Kidney epithelial cell (primary cell): ENCODE measurements at regions not wholly inside any gene's neighbourhood (a gene's known extent, or its start where the extent isn't known, plus 50 kb on each side); places are given as distances from the start of the nearest gene placed in this dataset.

Experiments
- DNase-seq: peaks from one replicate; pipeline ENCODE4 v3.0.0-alpha.2; 2010; ENCODE audit warnings: low read depth
- H3K27me3 ChIP-seq: 2 replicates; pipeline ENCODE4 v1.6.0; 2011; ENCODE audit warnings: low read length; ENCODE audit not compliant: control insufficient read depth, insufficient read depth
- H3K36me3 ChIP-seq: 2 replicates; pipeline ENCODE4 v1.5.1; 2011; ENCODE audit warnings: low read length; ENCODE audit not compliant: control insufficient read depth, insufficient read depth
- H3K4me3 ChIP-seq: 2 replicates; pipeline ENCODE4 v1.5.1; 2011; ENCODE audit warnings: low read depth, mild to moderate bottlenecking, control low read depth, low read length
- TF ChIP-seq, protein P1 (sequence below): IDR thresholded peaks from 2 replicates; pipeline ENCODE4 v1.5.1; 2011; ENCODE audit warnings: mild to moderate bottlenecking, moderate library complexity, low read length, control low read depth, inconsistent platforms; ENCODE audit not compliant: insufficient read depth, poor library complexity, severe bottlenecking

GRCh38 chr15:100762913-100763834 lies 116.5 kb upstream of the ALDH1A3 start:
- Histone ChIP-seq H3K27me3 (no peaks in the 10 kb centered on the region), H3K36me3 (no peaks in the 10 kb centered on the region), H3K4me3 (no peak overlapping the region)
- DNase-seq: no peak
- TF ChIP-seq, protein P1, sequence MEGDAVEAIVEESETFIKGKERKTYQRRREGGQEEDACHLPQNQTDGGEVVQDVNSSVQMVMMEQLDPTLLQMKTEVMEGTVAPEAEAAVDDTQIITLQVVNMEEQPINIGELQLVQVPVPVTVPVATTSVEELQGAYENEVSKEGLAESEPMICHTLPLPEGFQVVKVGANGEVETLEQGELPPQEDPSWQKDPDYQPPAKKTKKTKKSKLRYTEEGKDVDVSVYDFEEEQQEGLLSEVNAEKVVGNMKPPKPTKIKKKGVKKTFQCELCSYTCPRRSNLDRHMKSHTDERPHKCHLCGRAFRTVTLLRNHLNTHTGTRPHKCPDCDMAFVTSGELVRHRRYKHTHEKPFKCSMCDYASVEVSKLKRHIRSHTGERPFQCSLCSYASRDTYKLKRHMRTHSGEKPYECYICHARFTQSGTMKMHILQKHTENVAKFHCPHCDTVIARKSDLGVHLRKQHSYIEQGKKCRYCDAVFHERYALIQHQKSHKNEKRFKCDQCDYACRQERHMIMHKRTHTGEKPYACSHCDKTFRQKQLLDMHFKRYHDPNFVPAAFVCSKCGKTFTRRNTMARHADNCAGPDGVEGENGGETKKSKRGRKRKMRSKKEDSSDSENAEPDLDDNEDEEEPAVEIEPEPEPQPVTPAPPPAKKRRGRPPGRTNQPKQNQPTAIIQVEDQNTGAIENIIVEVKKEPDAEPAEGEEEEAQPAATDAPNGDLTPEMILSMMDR: no peak

DNA sequence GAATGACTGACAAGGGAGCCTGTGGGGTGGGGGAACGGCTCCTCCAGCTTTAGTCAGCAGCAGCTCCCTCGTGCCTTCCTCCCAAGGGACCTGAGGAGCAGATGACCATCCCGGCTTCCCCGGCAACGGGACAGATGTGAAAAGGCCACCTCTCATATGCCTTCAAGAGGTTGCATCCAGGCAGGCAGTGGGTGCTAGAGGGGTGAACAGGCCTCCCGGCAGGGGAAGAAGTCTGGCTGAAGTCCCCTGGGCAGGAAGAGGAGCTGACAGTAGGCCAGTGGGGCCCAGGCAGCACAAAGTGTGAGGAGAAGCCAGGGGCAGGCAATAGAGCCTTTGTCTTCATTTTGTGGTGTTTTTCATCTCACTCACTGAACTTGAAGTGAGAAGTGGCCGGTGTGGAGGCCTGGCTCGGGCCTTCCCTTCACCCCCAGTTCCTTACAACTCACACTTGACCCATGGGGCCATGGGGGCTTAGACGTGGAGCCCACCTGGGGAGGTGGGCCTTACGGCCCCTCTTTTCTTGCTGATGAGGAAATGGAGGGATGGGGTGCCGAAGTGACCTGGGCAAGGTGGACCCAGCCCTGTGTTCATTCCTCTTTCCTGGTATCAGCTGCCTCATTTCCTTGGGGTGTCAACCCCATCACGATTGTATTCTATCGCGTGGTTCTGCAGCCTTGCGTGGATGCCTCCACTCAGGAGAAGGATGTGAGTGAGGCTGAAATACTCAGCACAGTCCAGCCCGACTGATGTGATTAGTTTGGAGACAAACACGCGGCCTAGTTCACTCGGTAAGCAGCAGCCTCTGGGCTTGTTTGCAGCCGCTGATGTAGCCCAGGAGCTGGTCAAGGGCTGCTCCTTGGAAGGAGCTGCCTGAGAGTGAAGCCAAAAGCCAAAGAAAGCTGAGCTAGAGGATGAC lies 115.5 kb upstream of the ALDH1A3 start:
- no peaks in the 10 kb centered on the region for H3K27me3 ChIP-seq
- no peaks in the 10 kb centered on the region for H3K36me3 ChIP-seq
- TF ChIP-seq, protein P1: no peak
- no peak for DNase-seq
- no peak overlapping the region for H3K4me3 ChIP-seq

DNA sequence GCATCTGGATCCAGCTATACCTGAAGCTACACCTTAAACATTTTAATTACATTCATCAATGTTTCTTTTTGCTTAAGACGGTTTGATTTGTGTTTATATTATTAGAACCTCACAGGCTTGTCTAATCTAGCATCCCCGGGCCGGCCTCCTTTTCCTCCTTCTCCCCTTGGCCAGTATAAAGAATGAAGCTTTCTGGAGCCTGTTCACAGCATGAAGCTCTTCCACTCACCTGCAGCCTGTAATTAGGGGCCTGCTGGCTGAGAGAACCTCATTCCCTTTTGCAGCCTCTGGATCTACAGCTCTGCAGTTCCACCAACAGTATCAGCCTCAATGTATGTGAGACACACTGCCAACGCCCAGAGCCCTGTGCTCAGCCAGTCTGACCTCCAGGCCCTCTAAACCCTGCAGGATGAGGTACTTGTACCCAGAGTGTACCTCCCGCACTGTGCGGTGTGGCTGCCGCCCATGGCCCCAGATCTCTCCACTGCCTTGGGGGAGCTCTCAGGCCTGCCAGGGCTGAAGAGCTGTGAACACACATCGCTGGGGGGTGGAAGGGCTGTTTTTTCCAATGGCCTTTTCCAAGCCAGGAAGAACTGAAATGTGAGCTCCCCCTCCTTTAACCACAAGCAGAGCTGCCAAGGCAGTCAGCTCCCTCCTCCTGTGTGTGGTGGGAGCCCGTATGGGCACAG lies 114.7 kb upstream of the ALDH1A3 start:
- H3K36me3 ChIP-seq: no peaks in the 10 kb centered on the region
- DNase-seq: no peak
- TF ChIP-seq, protein P1: no peak
- no peaks in the 10 kb centered on the region for H3K27me3 ChIP-seq
- no peak overlapping the region for H3K4me3 ChIP-seq

- H3K36me3 ChIP-seq: no peaks in the 10 kb centered on the region
- no peak for DNase-seq
- no peak overlapping the region for H3K4me3 ChIP-seq
- TF ChIP-seq, protein P1: no peak
- no peaks in the 10 kb centered on the region for H3K27me3 ChIP-seq
Observed at GRCh38 chr15:100765467-100766241, 114.0 kb upstream of the ALDH1A3 start.
